SK-N-SH (cell line): ENCODE measurements at regions not wholly inside any gene's neighbourhood (a gene's known extent, or its start where the extent isn't known, plus 50 kb on each side); places are given as distances from the start of the nearest gene placed in this dataset.

ENCODE experiments used
- CTCF ChIA-PET: fragments of 300-600, 350-600 bp; formaldehyde crosslinking; extraction: SDS; loops from one replicate; lab custom pipeline; 2021; lab: Yijun Ruan, JAX
- POLR2A ChIA-PET: fragments of 350-600 bp; sonication (Branson Sonifier 250); formaldehyde crosslinking; extraction: SDS; loops from one replicate; lab custom pipeline; 2020; ENCODE audit warnings: antibody characterized with exemption, inconsistent platforms; lab: Yijun Ruan, JAX
- DNase-seq: peaks from one replicate; pipeline ENCODE4 v3.0.0; 2012
- H2AFZ ChIP-seq: fragments of 200-600 bp; sonication (generic); 2 replicates; pipeline ENCODE4 v1.8.1; 2016; ENCODE audit warnings: antibody characterized with exemption, mild to moderate bottlenecking, low read depth
- H3F3A ChIP-seq: fragments of 200-600 bp; sonication (generic); replicated peaks from 2 replicates; pipeline ENCODE3; 2016; ENCODE audit warnings: antibody characterized with exemption, mild to moderate bottlenecking; ENCODE audit not compliant: insufficient read depth
- H3K27ac ChIP-seq, 2 experiments: fragments of 200-500 bp in 1 of 2; fragments of 200-600 bp in 1 of 2; sonication (Bioruptor generic) in 1 of 2; sonication (generic), shearing (Covaris generic) in 1 of 2; 2 replicates each; pipeline versions ENCODE4 v1.5.1 to v1.6.1; 2014 to 2016; ENCODE audit warnings: low read depth in 2 of 2, inconsistent platforms in 1 of 2, low read length in 1 of 2, mild to moderate bottlenecking in 1 of 2, mixed read lengths in 1 of 2
- H3K27me3 ChIP-seq: fragments of 200-600 bp; sonication (generic), shearing (Covaris generic); 2 replicates; pipeline ENCODE4 v1.6.1; 2016; ENCODE audit warnings: mixed run types; ENCODE audit not compliant: insufficient read depth
- H3K36me3 ChIP-seq, 2 experiments: fragments of 200-500 bp in 1 of 2; fragments of 200-600 bp in 1 of 2; sonication (Bioruptor generic) in 1 of 2; sonication (generic) in 1 of 2; replicated peaks in 1 of 2; 2 replicates each; pipeline versions ENCODE3 to v1.5.1; 2014 to 2016; ENCODE audit warnings: low read length in 1 of 2, mild to moderate bottlenecking in 1 of 2; ENCODE audit not compliant: insufficient read depth in 2 of 2, control insufficient read depth in 1 of 2
- H3K4me1 ChIP-seq, 2 experiments: fragments of 200-500 bp in 1 of 2; fragments of 200-600 bp in 1 of 2; sonication (Bioruptor generic) in 1 of 2; sonication (generic), shearing (Covaris generic) in 1 of 2; 2 replicates each; pipeline versions ENCODE4 v1.5.1 to v1.6.1; 2014 to 2016; ENCODE audit warnings: low read depth in 1 of 2, low read length in 1 of 2, mixed run types in 1 of 2; ENCODE audit not compliant: insufficient read depth in 2 of 2, control insufficient read depth in 1 of 2
- H3K4me2 ChIP-seq: fragments of 200-600 bp; sonication (generic), shearing (Covaris generic); 2 replicates; pipeline ENCODE4 v1.6.1; 2017; ENCODE audit warnings: mixed run types
- H3K4me3 ChIP-seq, 2 experiments: fragments of 200-500 bp in 1 of 2; fragments of 200-600 bp in 1 of 2; sonication (Bioruptor generic) in 1 of 2; sonication (generic), shearing (Covaris generic) in 1 of 2; 2 replicates each; pipeline versions ENCODE4 v1.5.1 to v1.8.1; 2014 to 2016; ENCODE audit warnings: low read depth in 2 of 2, inconsistent platforms in 1 of 2, low read length in 1 of 2, mild to moderate bottlenecking in 1 of 2, mixed read lengths in 1 of 2, moderate library complexity in 1 of 2
- H3K79me2 ChIP-seq: fragments of 200-600 bp; sonication (generic); 2 replicates; pipeline ENCODE4 v1.8.1; 2017; ENCODE audit warnings: mild to moderate bottlenecking; ENCODE audit not compliant: insufficient read depth
- H3K9ac ChIP-seq: fragments of 200-600 bp; sonication (generic); 2 replicates; pipeline ENCODE4 v1.6.1; 2017; ENCODE audit warnings: mixed run types
- H3K9me2 ChIP-seq: fragments of 200-600 bp; sonication (generic); 2 replicates; pipeline ENCODE4 v1.6.1; 2017; ENCODE audit warnings: mixed run types
- H3K9me3 ChIP-seq: fragments of 200-600 bp; sonication (generic); 2 replicates; pipeline ENCODE4 v1.6.1; 2017; ENCODE audit warnings: mixed run types, mild to moderate bottlenecking, moderate library complexity
- H4K20me1 ChIP-seq: fragments of 200-600 bp; sonication (generic); 2 replicates; pipeline ENCODE4 v1.6.1; 2017; ENCODE audit warnings: mild to moderate bottlenecking, mixed run types; ENCODE audit not compliant: insufficient read depth
- CTCF ChIP-seq: fragments of 200-600 bp; sonication (generic); IDR thresholded peaks from 2 replicates; pipeline ENCODE4 v1.6.1; 2017; ENCODE audit warnings: antibody characterized with exemption, mild to moderate bottlenecking, moderate library complexity
- EP300 ChIP-seq, 2 experiments: IDR thresholded peaks; 2 replicates each; pipeline versions ENCODE4 v1.4.0 to v1.6.1; 2012; ENCODE audit warnings: borderline replicate concordance in 1 of 2, low read depth in 1 of 2, low read length in 1 of 2
- EZH2phosphoT487 ChIP-seq: fragments of 200-600 bp; sonication (generic); IDR thresholded peaks from 2 replicates; pipeline ENCODE4 v1.6.1; 2017; ENCODE audit warnings: low read depth, mixed run types, mild to moderate bottlenecking, antibody characterized with exemption, moderate library complexity, borderline replicate concordance
- GABPA ChIP-seq: IDR thresholded peaks from 2 replicates; pipeline ENCODE4 v1.4.0; 2012; ENCODE audit warnings: low read depth, mild to moderate bottlenecking
- JUND ChIP-seq: IDR thresholded peaks from 2 replicates; pipeline ENCODE4 v1.4.0; 2012
- MEF2A ChIP-seq: IDR thresholded peaks from 2 replicates; pipeline ENCODE4 v1.4.0; 2012; ENCODE audit warnings: low read depth, borderline replicate concordance
- NRF1 ChIP-seq: IDR thresholded peaks from 2 replicates; pipeline ENCODE4 v1.6.1; 2012; ENCODE audit warnings: low read depth, mild to moderate bottlenecking, low read length
- PBX3 ChIP-seq: IDR thresholded peaks from 2 replicates; pipeline ENCODE4; 2012
- RAD21 ChIP-seq: IDR thresholded peaks from 2 replicates; pipeline ENCODE4 v1.6.1; 2012; ENCODE audit warnings: mild to moderate bottlenecking, low read length
- RCOR1 ChIP-seq: fragments of 150-350 bp; IDR thresholded peaks from 2 replicates; pipeline ENCODE4 v1.6.1; 2017; ENCODE audit warnings: antibody characterized with exemption, low read length
- RXRA ChIP-seq: IDR thresholded peaks from 2 replicates; pipeline ENCODE4 v1.4.0; 2012; ENCODE audit warnings: low read depth, mild to moderate bottlenecking, borderline replicate concordance
- SIN3A ChIP-seq: IDR thresholded peaks from 2 replicates; pipeline ENCODE4 v1.6.1; 2012; ENCODE audit warnings: low read depth, mild to moderate bottlenecking, low read length, moderate library complexity, borderline replicate concordance
- SMC3 ChIP-seq: IDR thresholded peaks from 2 replicates; pipeline ENCODE4 v1.6.1; 2012; ENCODE audit warnings: low read depth, low read length, improper control_type of control experiment
- TAF1 ChIP-seq: IDR thresholded peaks from 2 replicates; pipeline ENCODE4 v1.6.1; 2012; ENCODE audit warnings: low read depth, mild to moderate bottlenecking, low read length, moderate library complexity, borderline replicate concordance
- TCF12 ChIP-seq: IDR thresholded peaks from 2 replicates; pipeline ENCODE4 v1.4.0; 2012
- TEAD4 ChIP-seq: IDR thresholded peaks from 2 replicates; pipeline ENCODE4 v1.4.0; 2012; ENCODE audit warnings: mild to moderate bottlenecking, borderline replicate concordance; ENCODE audit not compliant: insufficient read depth
- USF2 ChIP-seq: fragments of 150-350 bp; IDR thresholded peaks from 2 replicates; pipeline ENCODE4 v1.6.1; 2017; ENCODE audit warnings: antibody characterized with exemption, low read length, low read depth, borderline replicate concordance
- YY1 ChIP-seq: IDR thresholded peaks from 2 replicates; pipeline ENCODE4 v1.4.0; 2012; ENCODE audit warnings: low read depth, mild to moderate bottlenecking
- ZBTB33 ChIP-seq: IDR thresholded peaks from 2 replicates; pipeline ENCODE4 v1.4.0; 2012; ENCODE audit warnings: low read depth, borderline replicate concordance
- WGBS: methylation state at CpG from one replicate; pipeline ENCODE4 v1.1.6; 2017; ENCODE audit warnings: low lambda C conversion rate; 5-methylcytosine and 5-hydroxymethylcytosine counted together

GRCh38 chr18:28519997-28520396 is 343.1 kb upstream of the CDH2 start:
- H3K36me3 ChIP-seq = no peaks in the 10 kb centered on the region
- H3K4me3 ChIP-seq = no peak overlapping the region
- no peaks in the 10 kb centered on the region for H3K9me3 ChIP-seq
- 85% methylated on average over 5 of the region's 5 CpGs for WGBS
- H3K9ac ChIP-seq = no peak overlapping the region
- H3K79me2 ChIP-seq = no peaks in the 10 kb centered on the region
- no peak for TF ChIP-seq USF2
- no peak for TF ChIP-seq JUND
- no peak for TF ChIP-seq SIN3A
- no peak for TF ChIP-seq YY1
- no peak for TF ChIP-seq MEF2A
- TF ChIP-seq CTCF = no peak
- no peak for TF ChIP-seq TAF1
- no peak for TF ChIP-seq PBX3
- no peak for TF ChIP-seq SMC3
- TF ChIP-seq EZH2phosphoT487 = no peak
- no peak for TF ChIP-seq NRF1
- TF ChIP-seq TCF12 = no peak
- no peak for TF ChIP-seq RCOR1
- TF ChIP-seq RAD21 = no peak
- no peak for TF ChIP-seq EP300 (IDR thresholded peaks at IDR 0.05; ENCODE audit: borderline replicate concordance in 1 of 2, low read depth in 1 of 2, low read length in 1 of 2)
- H3K27me3 ChIP-seq = no peaks in the 10 kb centered on the region
- POLR2A ChIA-PET = no interaction called here
- no peak overlapping the region for H3K4me2 ChIP-seq
- H3K9me2 ChIP-seq = no peaks in the 10 kb centered on the region
- H3K4me1 ChIP-seq = no peaks in the 10 kb centered on the region; a peak in 2 of 4 replicates
- no peaks in the 10 kb centered on the region for H3F3A ChIP-seq
- CTCF ChIA-PET = no interaction called here
- H2AFZ ChIP-seq = no peak overlapping the region
- no peak overlapping the region for H3K27ac ChIP-seq
- H4K20me1 ChIP-seq = no peaks in the 10 kb centered on the region
- no peak for DNase-seq

GRCh38 chr18:28514699-28515098 is 337.8 kb upstream of the CDH2 start:
- CTCF ChIA-PET = no interaction called here

More at GRCh38 chr18:28514699-28515098, 337.8 kb upstream of the CDH2 start:
- TF ChIP-seq GABPA (no peak), MEF2A (no peak), RXRA (no peak), CTCF (no peak), ZBTB33 (no peak), TEAD4 (no peak)
- H3K4me2 ChIP-seq = no peak overlapping the region
- DNase-seq = no peak
- H3K4me3 ChIP-seq = no peak overlapping the region
- no peaks in the 10 kb centered on the region for H3K27me3 ChIP-seq
- no peak overlapping the region for H3K27ac ChIP-seq
- no peak overlapping the region for H2AFZ ChIP-seq
- 92% methylated on average over 6 of the region's 6 CpGs for WGBS
- H3K9me2 ChIP-seq = no peaks in the 10 kb centered on the region
- H3K4me1 ChIP-seq = peaks cover 0 to 2% of the 10 kb centered on the region in 2 experiments; a peak in 2 of 4 replicates
- no peaks in the 10 kb centered on the region for H4K20me1 ChIP-seq
- no peaks in the 10 kb centered on the region for H3K36me3 ChIP-seq
- no peaks in the 10 kb centered on the region for H3K9me3 ChIP-seq
- POLR2A ChIA-PET = no interaction called here
- H3K79me2 ChIP-seq = no peaks in the 10 kb centered on the region
- H3F3A ChIP-seq = peaks cover 12% of the 10 kb centered on the region
- H3K9ac ChIP-seq = no peak overlapping the region
